PC-9 (cell line): ENCODE measurements at regions not wholly inside any gene's neighbourhood (a gene's known extent, or its start where the extent isn't known, plus 50 kb on each side); places are given as distances from the start of the nearest gene placed in this dataset.

Experiments used
- CTCF ChIP-seq: fragments of 200-600 bp; sonication (generic); conservative IDR thresholded peaks from 2 replicates; pipeline ENCODE4 v1.6.1; 2017; ENCODE audit warnings: mixed run types, antibody characterized with exemption, mild to moderate bottlenecking, moderate library complexity
- EZH2 ChIP-seq: fragments of 200-600 bp; sonication (generic); IDR thresholded peaks from 2 replicates; pipeline ENCODE4 v1.8.0; 2017; ENCODE audit warnings: antibody characterized with exemption, low read depth

GRCh38 chr14:29030970-29031369 is 264.4 kb downstream of the FOXG1 start:
- TF ChIP-seq EZH2 (no peak), CTCF (no peak)
